Thyroid gland (tissue), 4 donors: ENCODE measurements at regions not wholly inside any gene's neighbourhood (a gene's known extent, or its start where the extent isn't known, plus 50 kb on each side); places are given as distances from the start of the nearest gene placed in this dataset.

ENCODE experiments used
- POLR2A ChIP-seq, 2 donors: fragments of 450-650 bp; IDR thresholded peaks; one replicate each; pipeline ENCODE4 v1.6.1; 2017; ENCODE audit warnings: antibody characterized with exemption in 2 of 2, mild to moderate bottlenecking in 2 of 2, moderate library complexity in 1 of 2
- TF ChIP-seq, protein P1 (sequence below), 6 experiments: fragments of 200-600 bp in 3 of 6; fragments of 450-650 bp in 3 of 6; sonication (generic) in 3 of 6; IDR thresholded peaks; one replicate each; pipeline ENCODE4 v1.5.1; 2016 to 2019; ENCODE audit warnings: antibody characterized with exemption in 6 of 6, mild to moderate bottlenecking in 2 of 6, inconsistent platforms in 1 of 6, moderate library complexity in 1 of 6

DNA sequence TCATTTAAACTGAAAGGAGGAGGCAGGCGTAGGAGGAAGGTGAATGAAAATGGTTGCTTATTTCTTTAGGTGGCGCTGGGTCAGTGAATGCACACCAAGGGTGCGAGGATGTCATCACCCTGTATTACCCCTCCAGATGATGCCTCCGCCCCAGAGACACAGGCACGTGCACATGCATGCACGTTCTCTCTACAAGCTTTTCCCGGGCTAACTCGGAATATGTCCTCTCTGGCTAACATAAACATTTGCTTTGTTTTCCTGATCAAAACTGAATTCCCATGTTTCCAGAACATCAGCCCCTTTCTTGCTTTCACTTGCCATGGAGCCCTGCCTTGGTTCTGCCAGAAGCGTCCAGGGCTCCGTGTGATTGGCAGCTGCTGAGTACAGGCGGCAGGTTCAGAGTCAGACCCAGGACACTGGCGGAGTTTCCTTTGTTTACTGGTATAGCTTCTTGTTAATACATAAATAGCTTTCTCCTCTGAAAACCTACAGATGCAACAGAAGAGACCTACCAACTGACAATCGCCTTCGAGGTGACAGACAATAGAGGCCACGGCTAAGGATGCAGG, 131.2 kb upstream of the RPS6KA2 start:
- TF ChIP-seq, protein P1, sequence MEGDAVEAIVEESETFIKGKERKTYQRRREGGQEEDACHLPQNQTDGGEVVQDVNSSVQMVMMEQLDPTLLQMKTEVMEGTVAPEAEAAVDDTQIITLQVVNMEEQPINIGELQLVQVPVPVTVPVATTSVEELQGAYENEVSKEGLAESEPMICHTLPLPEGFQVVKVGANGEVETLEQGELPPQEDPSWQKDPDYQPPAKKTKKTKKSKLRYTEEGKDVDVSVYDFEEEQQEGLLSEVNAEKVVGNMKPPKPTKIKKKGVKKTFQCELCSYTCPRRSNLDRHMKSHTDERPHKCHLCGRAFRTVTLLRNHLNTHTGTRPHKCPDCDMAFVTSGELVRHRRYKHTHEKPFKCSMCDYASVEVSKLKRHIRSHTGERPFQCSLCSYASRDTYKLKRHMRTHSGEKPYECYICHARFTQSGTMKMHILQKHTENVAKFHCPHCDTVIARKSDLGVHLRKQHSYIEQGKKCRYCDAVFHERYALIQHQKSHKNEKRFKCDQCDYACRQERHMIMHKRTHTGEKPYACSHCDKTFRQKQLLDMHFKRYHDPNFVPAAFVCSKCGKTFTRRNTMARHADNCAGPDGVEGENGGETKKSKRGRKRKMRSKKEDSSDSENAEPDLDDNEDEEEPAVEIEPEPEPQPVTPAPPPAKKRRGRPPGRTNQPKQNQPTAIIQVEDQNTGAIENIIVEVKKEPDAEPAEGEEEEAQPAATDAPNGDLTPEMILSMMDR (IDR thresholded peaks at IDR 0.05) = no peak
- no peak for TF ChIP-seq POLR2A (IDR thresholded peaks at IDR 0.05)
